ENCODE measurements at regions not wholly inside any gene's neighbourhood (a gene's known extent, or its start where the extent isn't known, plus 50 kb on each side); places are given as distances from the start of the nearest gene placed in this dataset.

DNA sequence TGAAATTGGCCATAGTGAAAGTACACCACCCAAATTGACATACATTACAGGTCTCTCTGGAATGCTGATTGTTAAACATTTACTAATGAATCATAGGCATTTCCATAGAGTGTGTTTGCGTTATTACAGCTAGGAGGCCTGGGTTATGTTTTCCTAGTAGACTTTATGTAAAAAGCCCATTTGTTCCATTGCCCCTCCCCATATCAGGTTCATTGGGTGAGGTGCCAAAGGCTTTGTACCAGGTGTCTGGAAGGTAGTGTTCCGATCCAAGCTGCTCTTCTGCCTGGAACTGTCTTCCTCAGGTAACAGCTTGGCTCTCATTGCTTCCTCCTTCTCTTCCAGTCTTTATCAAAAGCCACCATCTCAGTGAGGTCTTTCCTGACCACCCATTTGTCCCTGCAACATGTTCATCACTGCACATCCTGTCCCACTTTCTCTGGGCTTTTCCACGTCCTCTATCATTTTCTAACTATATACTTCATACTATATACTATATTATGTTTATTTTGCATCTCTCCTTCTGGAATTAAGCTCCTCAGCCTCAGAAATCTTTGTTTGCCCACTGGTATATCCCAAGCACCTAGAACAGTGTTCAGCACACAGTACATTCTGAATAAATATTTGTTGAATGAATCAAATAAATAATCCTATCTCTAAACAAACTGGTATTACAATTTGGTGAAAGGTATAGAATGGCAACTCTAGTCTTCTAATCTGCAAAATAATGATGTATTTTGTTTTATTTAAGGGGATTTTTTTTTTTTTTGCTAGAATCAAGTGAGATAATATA lies 252.3 kb downstream of the KTN1 start:
- TF ChIP-seq, protein P1, sequence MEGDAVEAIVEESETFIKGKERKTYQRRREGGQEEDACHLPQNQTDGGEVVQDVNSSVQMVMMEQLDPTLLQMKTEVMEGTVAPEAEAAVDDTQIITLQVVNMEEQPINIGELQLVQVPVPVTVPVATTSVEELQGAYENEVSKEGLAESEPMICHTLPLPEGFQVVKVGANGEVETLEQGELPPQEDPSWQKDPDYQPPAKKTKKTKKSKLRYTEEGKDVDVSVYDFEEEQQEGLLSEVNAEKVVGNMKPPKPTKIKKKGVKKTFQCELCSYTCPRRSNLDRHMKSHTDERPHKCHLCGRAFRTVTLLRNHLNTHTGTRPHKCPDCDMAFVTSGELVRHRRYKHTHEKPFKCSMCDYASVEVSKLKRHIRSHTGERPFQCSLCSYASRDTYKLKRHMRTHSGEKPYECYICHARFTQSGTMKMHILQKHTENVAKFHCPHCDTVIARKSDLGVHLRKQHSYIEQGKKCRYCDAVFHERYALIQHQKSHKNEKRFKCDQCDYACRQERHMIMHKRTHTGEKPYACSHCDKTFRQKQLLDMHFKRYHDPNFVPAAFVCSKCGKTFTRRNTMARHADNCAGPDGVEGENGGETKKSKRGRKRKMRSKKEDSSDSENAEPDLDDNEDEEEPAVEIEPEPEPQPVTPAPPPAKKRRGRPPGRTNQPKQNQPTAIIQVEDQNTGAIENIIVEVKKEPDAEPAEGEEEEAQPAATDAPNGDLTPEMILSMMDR (IDR thresholded peaks at IDR 0.05) = no peak
- no peak for TF ChIP-seq POLR2A (IDR thresholded peaks at IDR 0.05)
- no peak for TF ChIP-seq EP300 (IDR thresholded peaks at IDR 0.05)

All from ovary (tissue), 3 donors.